HG03039 (cell line): ENCODE measurements at regions not wholly inside any gene's neighbourhood (a gene's known extent, or its start where the extent isn't known, plus 50 kb on each side); places are given as distances from the start of the nearest gene placed in this dataset.

ENCODE experiments used
- ATAC-seq: cut with Tn5 transposase; IDR thresholded peaks from one replicate; pipeline ENCODE4 v1.9.1; 2021; ENCODE audit warnings: mild to moderate bottlenecking, moderate library complexity; ENCODE audit not compliant: unreplicated experiment

GRCh38 chr2:41992056-41992642 is 55.7 kb upstream of the PKDCC start:
- ATAC-seq: no peak

- no peak for ATAC-seq
Measured at GRCh38 chr2:41992671-41993434, 55.0 kb upstream of the PKDCC start.

GRCh38 chr2:41993435-41993925 is 54.3 kb upstream of the PKDCC start:
- ATAC-seq: no peak

- no peak for ATAC-seq
Measured at GRCh38 chr2:41994233-41994637, 53.6 kb upstream of the PKDCC start.

- ATAC-seq: no peak
Measured at GRCh38 chr2:41994661-41995060, 53.2 kb upstream of the PKDCC start.

GRCh38 chr2:41997561-41997960 is 50.3 kb upstream of the PKDCC start:
- ATAC-seq: no peak
